ENCODE measurements at regions not wholly inside any gene's neighbourhood (a gene's known extent, or its start where the extent isn't known, plus 50 kb on each side); places are given as distances from the start of the nearest gene placed in this dataset.

DNA sequence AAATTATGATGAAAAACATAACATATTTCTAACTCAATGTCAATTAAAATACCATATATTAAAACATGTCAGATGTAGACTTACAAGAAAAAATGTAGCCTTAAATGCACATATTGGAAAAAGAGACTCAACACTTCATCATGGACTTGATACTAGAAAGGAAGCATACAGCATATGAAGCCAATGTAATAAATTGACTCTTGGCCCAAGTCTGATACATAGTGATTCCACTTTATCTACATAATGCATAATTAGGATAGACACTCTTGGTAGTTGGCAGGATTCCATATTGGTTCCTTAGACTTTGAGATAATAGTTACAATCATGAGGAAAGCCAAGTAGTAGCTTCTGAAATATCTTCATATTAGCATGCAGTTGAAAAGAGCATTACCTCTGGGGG lies 1067.0 kb downstream of the PCDH17 start:
- H3K27ac ChIP-seq (ENCODE audit: insufficient read length, low read depth, low read length) = no peak overlapping the region
- H3K18ac ChIP-seq (ENCODE audit: insufficient read length, low read depth, low read length) = no peak overlapping the region
- no peaks in the 10 kb centered on the region for H3K27me3 ChIP-seq (ENCODE audit: insufficient read depth, low read length)
- H2AFZ ChIP-seq (ENCODE audit: low read length) = no peak overlapping the region
- no peak overlapping the region for H2BK15ac ChIP-seq (ENCODE audit: low read depth, low read length)
- H2AK5ac ChIP-seq (ENCODE audit: insufficient read length, low read length) = no peak overlapping the region
- no peaks in the 10 kb centered on the region for H3K4me1 Mint-ChIP-seq
- no peak overlapping the region for H4K8ac ChIP-seq (replicated peaks; ENCODE audit: insufficient read length, low read depth, low read length)
- H3K79me2 ChIP-seq (ENCODE audit: insufficient read depth, low read length) = no peaks in the 10 kb centered on the region
- H3K9ac ChIP-seq (ENCODE audit: extremely low read depth, insufficient read length, low read length) = no peak overlapping the region
- H3K56ac ChIP-seq (ENCODE audit: insufficient read length, low read depth, low read length) = no peak overlapping the region
- H3K14ac ChIP-seq (ENCODE audit: insufficient read depth, low read length) = no peak overlapping the region
- no peaks in the 10 kb centered on the region for H3K27me3 Mint-ChIP-seq (ENCODE audit: low read depth)
- no peak overlapping the region for H4K5ac ChIP-seq (ENCODE audit: insufficient read length, low read depth, low read length)
- H3K36me3 Mint-ChIP-seq (ENCODE audit: insufficient read depth in 1 of 3, low read depth in 3 of 3) = no peaks in the 10 kb centered on the region
- no peaks in the 10 kb centered on the region for H3K23me2 ChIP-seq (ENCODE audit: insufficient read length, low read depth, low read length, poor library complexity, severe bottlenecking)
- H3K27ac Mint-ChIP-seq = no peak overlapping the region
- no peak for DNase-seq
- H4K20me1 ChIP-seq (ENCODE audit: control insufficient read depth, insufficient read depth, insufficient read length) = no peaks in the 10 kb centered on the region
- H2BK120ac ChIP-seq (ENCODE audit: low read depth, low read length, poor library complexity, severe bottlenecking) = no peak overlapping the region
- no peak overlapping the region for H3K4me3 Mint-ChIP-seq
- no peaks in the 10 kb centered on the region for H3K4me1 ChIP-seq (ENCODE audit: insufficient read depth, low read length)
- H3K4ac ChIP-seq (ENCODE audit: low read depth, low read length) = no peak overlapping the region
- no peak overlapping the region for H2BK5ac ChIP-seq (ENCODE audit: insufficient read length, low read length)
- H3K4me2 ChIP-seq (ENCODE audit: insufficient read depth, insufficient read length, low read length) = no peak overlapping the region
- no peak overlapping the region for H2BK12ac ChIP-seq (ENCODE audit: insufficient read length, low read depth, low read length)
- H3K9me3 ChIP-seq (ENCODE audit: control insufficient read depth, low read depth, low read length) = no peaks in the 10 kb centered on the region
- TF ChIP-seq, protein P1, sequence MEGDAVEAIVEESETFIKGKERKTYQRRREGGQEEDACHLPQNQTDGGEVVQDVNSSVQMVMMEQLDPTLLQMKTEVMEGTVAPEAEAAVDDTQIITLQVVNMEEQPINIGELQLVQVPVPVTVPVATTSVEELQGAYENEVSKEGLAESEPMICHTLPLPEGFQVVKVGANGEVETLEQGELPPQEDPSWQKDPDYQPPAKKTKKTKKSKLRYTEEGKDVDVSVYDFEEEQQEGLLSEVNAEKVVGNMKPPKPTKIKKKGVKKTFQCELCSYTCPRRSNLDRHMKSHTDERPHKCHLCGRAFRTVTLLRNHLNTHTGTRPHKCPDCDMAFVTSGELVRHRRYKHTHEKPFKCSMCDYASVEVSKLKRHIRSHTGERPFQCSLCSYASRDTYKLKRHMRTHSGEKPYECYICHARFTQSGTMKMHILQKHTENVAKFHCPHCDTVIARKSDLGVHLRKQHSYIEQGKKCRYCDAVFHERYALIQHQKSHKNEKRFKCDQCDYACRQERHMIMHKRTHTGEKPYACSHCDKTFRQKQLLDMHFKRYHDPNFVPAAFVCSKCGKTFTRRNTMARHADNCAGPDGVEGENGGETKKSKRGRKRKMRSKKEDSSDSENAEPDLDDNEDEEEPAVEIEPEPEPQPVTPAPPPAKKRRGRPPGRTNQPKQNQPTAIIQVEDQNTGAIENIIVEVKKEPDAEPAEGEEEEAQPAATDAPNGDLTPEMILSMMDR (conservative IDR thresholded peaks at IDR 0.05) = no peak
- no peak overlapping the region for H4K91ac ChIP-seq (ENCODE audit: insufficient read length, low read depth, low read length)
- H3K79me1 ChIP-seq (ENCODE audit: insufficient read depth, low read depth, low read length, poor library complexity, severe bottlenecking) = no peaks in the 10 kb centered on the region
- H2BK20ac ChIP-seq (ENCODE audit: low read depth, low read length, poor library complexity, severe bottlenecking) = no peak overlapping the region
- no peak overlapping the region for H3K23ac ChIP-seq (ENCODE audit: insufficient read length, low read depth, low read length)
- H3K9me3 Mint-ChIP-seq = no peaks in the 10 kb centered on the region; a peak in 1 of 5 replicates
- no peak overlapping the region for H3T11ph ChIP-seq (ENCODE audit: low read length)
